Thoracic aorta (tissue), 2 donors: ENCODE measurements at regions not wholly inside any gene's neighbourhood (a gene's known extent, or its start where the extent isn't known, plus 50 kb on each side); places are given as distances from the start of the nearest gene placed in this dataset.

Experiments used
- ATAC-seq: fragments of 150-250 bp; one replicate; pipeline ENCODE4 v1.8.0; 2017; ENCODE audit warnings: low read depth; ENCODE audit not compliant: insufficient number of reproducible peaks, low FRiP score
- DNase-seq: peaks from one replicate; pipeline ENCODE4 v3.0.0-alpha.2; 2020; ENCODE audit warnings: low spot score
- H3K27ac ChIP-seq, 2 donors: fragments of 200-600 bp; sonication (generic); 1 replicate in 1 of 2; 2 replicates in 1 of 2; pipeline ENCODE4 v1.5.1; 2016; ENCODE audit warnings: mild to moderate bottlenecking in 2 of 2, moderate library complexity in 2 of 2
- H3K27me3 ChIP-seq: fragments of 200-600 bp; sonication (generic); replicated peaks from 2 replicates; pipeline ENCODE4 v1.6.0; 2016; ENCODE audit warnings: mild to moderate bottlenecking; ENCODE audit not compliant: insufficient read depth
- H3K36me3 ChIP-seq: fragments of 200-600 bp; sonication (generic); one replicate; pipeline ENCODE4 v1.5.1; 2016
- H3K4me1 ChIP-seq, 2 donors: fragments of 200-600 bp; sonication (generic); 1 replicate in 1 of 2; 2 replicates in 1 of 2; pipeline versions ENCODE4 v1.5.1 to v1.6.0; 2016; ENCODE audit warnings: low read depth in 2 of 2, mild to moderate bottlenecking in 1 of 2; ENCODE audit not compliant: control insufficient read depth in 1 of 2
- H3K4me3 ChIP-seq: fragments of 200-600 bp; sonication (generic); 2 replicates; pipeline ENCODE4 v1.5.1; 2016; ENCODE audit warnings: mild to moderate bottlenecking
- H3K9me3 ChIP-seq: fragments of 200-600 bp; sonication (generic); 2 replicates; pipeline ENCODE4 v1.5.1; 2016
- TF ChIP-seq, protein P1 (sequence below): fragments of 200-600 bp; sonication (generic); IDR thresholded peaks from one replicate; pipeline ENCODE4 v1.5.1; 2019; ENCODE audit warnings: antibody characterized with exemption

DNA sequence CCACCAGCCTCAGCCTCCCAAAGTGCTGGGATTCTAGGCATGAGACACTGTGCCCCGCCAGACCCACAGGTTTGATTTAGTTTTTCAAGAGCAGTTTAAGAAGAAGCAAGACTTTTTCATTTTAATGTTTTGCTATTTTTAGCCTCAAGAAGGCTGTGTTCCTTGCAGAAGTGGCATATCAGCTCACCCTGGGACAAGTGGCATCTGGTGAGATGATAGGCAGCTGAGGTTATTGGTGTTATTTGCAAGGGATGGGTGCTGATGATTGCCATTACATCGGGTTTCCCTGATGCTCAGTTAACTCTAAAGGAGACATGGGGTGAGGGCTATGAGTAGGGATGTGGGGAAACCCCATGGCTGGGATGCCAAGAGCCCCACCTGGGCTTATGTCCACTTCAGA, 120.4 kb downstream of the MXRA5 start:
- no peaks in the 10 kb centered on the region for H3K9me3 ChIP-seq
- DNase-seq (no peak), ATAC-seq (no peak)
- TF ChIP-seq, protein P1, sequence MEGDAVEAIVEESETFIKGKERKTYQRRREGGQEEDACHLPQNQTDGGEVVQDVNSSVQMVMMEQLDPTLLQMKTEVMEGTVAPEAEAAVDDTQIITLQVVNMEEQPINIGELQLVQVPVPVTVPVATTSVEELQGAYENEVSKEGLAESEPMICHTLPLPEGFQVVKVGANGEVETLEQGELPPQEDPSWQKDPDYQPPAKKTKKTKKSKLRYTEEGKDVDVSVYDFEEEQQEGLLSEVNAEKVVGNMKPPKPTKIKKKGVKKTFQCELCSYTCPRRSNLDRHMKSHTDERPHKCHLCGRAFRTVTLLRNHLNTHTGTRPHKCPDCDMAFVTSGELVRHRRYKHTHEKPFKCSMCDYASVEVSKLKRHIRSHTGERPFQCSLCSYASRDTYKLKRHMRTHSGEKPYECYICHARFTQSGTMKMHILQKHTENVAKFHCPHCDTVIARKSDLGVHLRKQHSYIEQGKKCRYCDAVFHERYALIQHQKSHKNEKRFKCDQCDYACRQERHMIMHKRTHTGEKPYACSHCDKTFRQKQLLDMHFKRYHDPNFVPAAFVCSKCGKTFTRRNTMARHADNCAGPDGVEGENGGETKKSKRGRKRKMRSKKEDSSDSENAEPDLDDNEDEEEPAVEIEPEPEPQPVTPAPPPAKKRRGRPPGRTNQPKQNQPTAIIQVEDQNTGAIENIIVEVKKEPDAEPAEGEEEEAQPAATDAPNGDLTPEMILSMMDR = no peak
- no peaks in the 10 kb centered on the region for H3K36me3 ChIP-seq
- H3K27me3 ChIP-seq = no peaks in the 10 kb centered on the region
- H3K4me3 ChIP-seq = no peak overlapping the region
- H3K27ac ChIP-seq = no peak overlapping the region
- no peaks in the 10 kb centered on the region for H3K4me1 ChIP-seq

DNA sequence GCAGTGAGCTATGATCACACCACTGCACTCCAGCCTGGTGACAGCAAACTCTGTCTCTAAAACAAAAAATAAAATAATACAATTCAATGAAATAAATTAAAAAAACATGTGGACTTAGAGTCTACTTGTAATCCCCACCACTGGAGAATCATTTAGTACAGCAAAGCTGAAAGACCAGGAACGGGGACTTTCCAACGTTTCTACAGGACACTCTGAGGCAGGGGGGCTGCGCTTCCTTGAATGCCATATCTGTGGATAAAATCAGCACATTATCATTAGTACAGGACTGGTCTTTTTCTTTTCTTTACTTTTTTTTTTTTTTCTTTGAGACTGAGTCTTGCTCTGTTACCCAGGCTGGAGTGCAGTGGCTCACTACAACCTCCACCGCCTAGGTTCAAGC, 124.8 kb downstream of the MXRA5 start:
- H3K27me3 ChIP-seq = no peaks in the 10 kb centered on the region
- H3K36me3 ChIP-seq = no peaks in the 10 kb centered on the region
- no peak overlapping the region for H3K4me3 ChIP-seq
- DNase-seq (no peak), ATAC-seq (no peak)
- TF ChIP-seq, protein P1 = no peak
- H3K27ac ChIP-seq = no peak overlapping the region
- no peaks in the 10 kb centered on the region for H3K9me3 ChIP-seq
- H3K4me1 ChIP-seq = no peaks in the 10 kb centered on the region

DNA sequence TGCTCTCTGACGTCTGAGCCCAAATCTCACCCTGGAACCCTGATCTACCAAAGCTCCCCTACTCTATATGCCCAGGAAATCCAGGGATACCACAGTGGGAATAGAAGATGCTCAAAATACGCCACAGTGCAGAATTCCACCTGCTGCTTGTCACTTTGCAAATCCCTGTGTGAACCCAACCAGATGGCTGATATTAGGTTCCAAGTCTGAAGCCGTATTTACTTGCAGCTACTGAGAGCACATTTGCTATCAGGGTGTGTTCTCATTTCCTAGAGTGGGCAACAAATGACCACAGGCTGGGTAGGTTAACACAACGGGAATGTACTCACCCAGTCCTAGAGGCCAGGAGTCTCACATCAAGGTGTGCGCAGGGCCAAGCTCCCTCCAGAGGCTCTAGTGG, 126.8 kb downstream of the MXRA5 start:
- no peaks in the 10 kb centered on the region for H3K36me3 ChIP-seq
- TF ChIP-seq, protein P1 = no peak
- H3K9me3 ChIP-seq = no peaks in the 10 kb centered on the region
- no peak overlapping the region for H3K4me3 ChIP-seq
- DNase-seq = no peak
- no peak for ATAC-seq
- no peaks in the 10 kb centered on the region for H3K27me3 ChIP-seq
- no peaks in the 10 kb centered on the region for H3K4me1 ChIP-seq
- H3K27ac ChIP-seq = no peak overlapping the region

DNA sequence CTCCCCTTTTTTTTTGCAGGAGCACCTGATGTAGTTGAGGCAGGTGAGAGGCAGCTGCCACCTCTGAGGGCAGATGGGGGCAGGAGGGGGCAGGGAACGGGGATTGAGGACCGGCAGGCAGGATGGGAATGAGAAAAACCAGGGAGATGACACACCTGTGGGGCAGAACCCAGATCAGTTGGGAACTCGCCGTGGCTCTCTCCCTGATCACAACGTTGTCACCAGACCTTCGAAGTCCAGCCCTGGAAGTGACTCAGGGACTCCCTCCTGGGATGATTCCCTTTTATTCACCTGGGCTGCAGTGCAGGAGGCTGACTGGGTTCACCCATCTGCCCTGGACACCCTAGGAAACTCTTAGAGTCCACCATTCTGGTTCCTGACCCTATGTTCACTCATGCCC, 127.2 kb downstream of the MXRA5 start:
- no peaks in the 10 kb centered on the region for H3K9me3 ChIP-seq

DNA sequence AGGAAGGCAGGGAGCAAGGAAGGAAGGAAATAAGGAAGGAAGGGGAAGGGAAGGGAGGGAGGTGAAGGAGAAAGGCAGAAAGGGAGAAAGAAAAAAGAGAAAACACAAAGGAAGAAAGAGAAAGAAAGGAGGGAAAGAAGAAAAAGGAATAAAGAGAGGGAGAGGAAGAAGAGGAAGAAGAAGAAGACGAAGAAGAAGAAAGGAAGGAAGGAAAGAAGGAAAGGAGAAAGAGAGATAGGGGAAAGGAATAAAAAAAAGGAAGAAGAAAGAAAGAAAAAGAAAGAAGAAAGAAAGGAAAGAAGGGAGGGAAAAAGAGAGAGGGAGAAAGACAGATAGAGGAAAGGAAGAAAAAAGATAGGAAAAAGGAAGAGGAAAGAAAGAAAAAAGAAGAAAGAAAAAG, 128.0 kb downstream of the MXRA5 start:
- Histone ChIP-seq H3K9me3 (no peaks in the 10 kb centered on the region), H3K27me3 (no peaks in the 10 kb centered on the region), H3K36me3 (no peaks in the 10 kb centered on the region), H3K4me1 (no peaks in the 10 kb centered on the region), H3K27ac (no peak overlapping the region), H3K4me3 (no peak overlapping the region)
- DNase-seq = no peak
- ATAC-seq = no peak
- TF ChIP-seq, protein P1 = no peak

More for the DNA sequence above, 127.2 kb downstream of the MXRA5 start:
- Histone ChIP-seq H3K27me3 (no peaks in the 10 kb centered on the region), H3K4me1 (no peaks in the 10 kb centered on the region), H3K36me3 (no peaks in the 10 kb centered on the region), H3K4me3 (no peak overlapping the region), H3K27ac (no peak overlapping the region)
- DNase-seq = no peak
- no peak for ATAC-seq
- TF ChIP-seq, protein P1 = no peak
